Activated T-helper 1 cell treated with anti-CD3 and anti-CD28 coated beads, Interleukin-2, amount 50 U/mL, for 16 hours (primary cell): ENCODE measurements at regions not wholly inside any gene's neighbourhood (a gene's known extent, or its start where the extent isn't known, plus 50 kb on each side); places are given as distances from the start of the nearest gene placed in this dataset.

ENCODE experiments used
- DNase-seq, 2 donors: peaks; one replicate each; pipeline ENCODE4 v3.0.0-alpha.2; 2020; ENCODE audit warnings: low read depth in 1 of 2, low spot score in 1 of 2

- no peak for DNase-seq
These were observed 325.2 kb downstream of the MN1 start for GRCh38 chr22:27476318-27476717.

- no peak for DNase-seq
These were observed 324.8 kb downstream of the MN1 start for GRCh38 chr22:27476729-27477128.

DNA sequence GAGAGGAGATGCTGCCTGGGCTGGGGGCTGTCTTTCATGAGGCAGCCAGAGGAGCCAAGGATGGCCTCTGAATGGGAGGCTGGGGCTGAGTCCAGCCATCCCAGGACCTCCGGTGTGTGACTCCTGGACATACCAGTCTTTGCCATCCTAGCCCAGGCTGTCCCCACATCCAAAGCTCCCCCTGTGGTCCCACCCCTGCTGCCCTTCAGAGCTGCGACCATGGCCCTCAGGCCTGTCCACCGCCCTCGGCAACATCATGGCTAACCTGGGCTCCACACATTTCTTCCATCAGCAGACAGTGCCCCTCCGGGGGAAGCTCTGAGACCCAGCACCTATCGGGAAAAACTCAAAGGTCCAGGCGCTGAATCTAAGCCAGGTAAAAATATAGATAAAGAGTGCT is 324.4 kb downstream of the MN1 start:
- DNase-seq, result no peak

DNA sequence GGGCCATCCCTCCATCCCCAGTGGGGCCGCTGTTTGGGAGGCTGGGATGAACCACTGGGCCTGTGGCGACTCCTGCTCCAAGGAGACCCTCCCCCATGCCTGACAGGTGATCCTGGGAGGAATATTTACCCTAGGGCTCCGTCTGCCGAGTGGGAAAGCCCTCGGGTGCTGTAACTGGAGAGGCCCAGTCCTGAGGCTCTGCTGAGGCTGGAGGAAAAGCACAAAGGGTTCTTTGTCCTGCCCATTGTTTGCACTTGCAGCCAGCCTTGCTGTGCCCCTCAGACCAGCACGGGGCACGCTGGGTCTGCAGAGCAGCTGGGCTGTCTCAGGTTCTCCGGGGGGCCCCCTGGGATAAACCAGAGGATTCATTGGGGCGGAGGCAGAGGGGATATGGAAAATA is 321.1 kb downstream of the MN1 start:
- DNase-seq, result no peak

DNA sequence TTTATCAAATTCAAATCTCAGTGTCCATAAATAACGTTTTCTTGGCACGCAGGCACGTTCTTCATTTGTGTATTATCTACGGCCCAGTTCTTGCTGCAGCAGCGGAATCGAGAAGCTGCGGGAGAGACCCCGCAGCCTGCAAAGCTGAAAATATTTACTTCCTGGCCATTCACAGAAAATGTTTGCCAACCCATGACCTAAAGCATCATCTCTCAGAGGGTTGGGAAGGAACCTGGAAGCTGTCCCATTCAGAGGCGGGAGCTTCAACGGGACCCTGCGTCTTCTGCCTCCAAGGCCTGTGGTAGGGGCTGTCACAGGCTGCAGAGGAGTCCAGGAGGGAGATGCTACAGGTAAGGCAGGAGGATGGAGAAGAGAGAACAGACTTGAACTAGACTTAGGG is 319.2 kb downstream of the MN1 start:
- no peak for DNase-seq

DNA sequence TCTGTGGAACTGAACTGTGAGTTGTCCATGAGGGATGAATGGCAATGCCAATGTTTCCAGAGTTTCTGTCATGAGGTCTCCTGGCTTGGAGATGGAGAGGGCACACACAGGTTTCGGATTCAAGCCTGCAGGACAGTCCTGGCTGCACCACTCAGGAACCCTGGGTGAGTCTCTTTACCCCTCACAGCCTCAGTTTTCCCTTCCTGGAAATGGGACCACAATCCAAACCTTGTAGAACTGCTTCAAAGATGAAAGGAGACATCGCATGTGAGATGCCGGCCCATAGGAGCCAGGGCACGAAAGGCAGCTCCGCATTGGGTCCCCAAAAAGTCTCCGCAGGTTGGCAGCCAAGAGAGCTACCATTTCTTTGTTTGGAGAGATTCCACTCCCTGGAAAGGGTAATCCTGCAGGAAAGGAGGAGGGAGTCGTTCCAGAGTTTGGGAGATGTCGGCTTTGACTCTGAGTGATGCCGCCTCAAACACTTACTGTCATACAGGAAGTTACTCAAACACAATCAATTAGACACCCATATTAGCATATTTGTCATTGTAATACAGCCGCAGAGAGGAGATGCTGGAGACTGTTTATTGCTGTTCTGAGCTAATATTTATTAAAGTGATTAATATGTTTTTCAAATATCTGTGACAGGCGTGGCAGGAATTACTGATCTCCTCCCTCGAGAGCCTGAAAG is 318.3 kb downstream of the MN1 start:
- DNase-seq, result no peak

- no peak for DNase-seq
These were observed 315.7 kb downstream of the MN1 start for GRCh38 chr22:27485842-27486241.

DNA sequence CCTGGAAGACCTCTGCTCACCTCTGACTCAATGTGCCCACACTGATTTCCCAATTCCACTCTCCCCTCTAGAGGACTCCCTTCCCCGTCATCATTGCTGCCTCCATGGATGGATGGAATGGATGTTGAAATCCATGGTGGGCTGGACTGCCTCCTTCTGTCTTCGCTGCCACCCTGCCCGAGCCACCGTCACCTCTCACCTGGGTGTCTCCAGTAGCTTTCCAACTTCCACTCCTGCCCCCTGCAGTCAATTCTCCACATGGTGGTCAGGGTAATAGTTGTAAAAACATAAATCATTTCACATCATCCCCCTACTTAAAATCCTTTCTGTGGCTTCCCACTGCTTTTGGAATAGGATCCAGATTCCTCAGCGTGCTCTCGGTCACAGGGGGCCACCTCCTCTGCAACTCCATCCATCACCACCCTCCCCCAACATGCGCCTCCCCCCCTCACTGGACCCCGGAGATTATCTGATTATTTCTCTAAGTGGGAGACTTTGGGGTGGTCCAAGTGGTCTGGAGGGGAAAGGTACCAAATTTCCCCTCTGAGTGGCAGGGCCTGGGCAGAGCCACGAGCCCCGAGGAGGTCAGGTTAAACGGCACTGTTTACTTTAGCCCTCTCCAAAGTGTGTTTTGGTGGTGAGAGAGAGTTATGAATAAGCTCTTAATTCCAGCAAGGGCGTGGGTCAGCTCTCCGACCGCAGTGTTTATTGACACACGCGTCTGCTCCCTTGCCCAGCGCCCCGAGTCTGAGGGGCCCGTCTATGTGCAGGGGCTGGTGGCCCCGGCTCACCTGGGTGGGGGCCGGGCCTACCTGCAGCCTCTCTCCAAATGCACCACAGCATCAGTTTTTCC is 313.7 kb downstream of the MN1 start:
- DNase-seq, result no peak

GRCh38 chr22:27488456-27489177 is 312.9 kb downstream of the MN1 start:
- no peak for DNase-seq

DNA sequence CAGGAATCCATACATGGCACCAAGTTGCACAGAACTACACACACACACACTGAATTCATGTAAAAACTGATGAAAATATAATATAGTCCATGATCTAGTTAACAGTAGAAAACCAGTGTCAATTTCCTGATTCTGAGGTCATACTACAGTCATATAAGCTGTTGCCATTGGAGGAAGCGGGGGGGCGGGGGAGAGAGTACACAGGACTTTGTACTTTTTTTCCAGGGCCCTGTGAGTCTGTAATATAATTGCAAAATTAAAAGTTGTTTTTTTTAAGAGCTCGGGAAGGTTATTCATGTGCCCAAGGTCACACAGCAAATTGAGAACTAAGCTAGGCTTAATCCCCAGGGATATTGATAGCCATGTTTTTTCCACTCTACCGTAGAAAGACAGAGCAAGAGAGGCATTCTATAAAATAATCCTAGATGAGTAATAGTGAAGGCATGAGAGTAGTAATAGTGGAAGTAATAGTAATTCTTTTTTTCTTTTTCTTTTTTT is 312.3 kb downstream of the MN1 start:
- no peak for DNase-seq

- no peak for DNase-seq
These were observed 311.5 kb downstream of the MN1 start for GRCh38 chr22:27490080-27490479.

DNA sequence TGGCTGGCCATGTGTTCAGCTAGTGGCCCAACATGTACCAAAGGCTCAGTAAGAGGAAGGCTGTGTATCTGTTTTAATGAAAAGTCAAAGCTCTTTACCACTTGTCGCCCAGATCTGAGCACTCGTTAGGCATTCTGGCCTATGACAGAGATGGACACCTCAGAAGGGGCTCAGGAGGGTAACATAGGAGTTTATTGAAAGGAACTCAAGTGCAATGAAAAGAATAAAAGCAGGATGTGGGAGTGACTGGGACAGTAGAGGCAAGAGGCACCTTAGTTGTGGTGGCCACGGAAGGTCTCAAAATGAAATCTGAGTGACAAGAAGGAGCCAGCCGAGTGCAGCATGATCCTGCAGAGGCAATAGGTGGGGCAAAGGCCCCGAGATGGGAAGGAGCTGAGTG is 309.7 kb downstream of the MN1 start:
- no peak for DNase-seq

- DNase-seq, result no peak
These were observed 308.9 kb downstream of the MN1 start for GRCh38 chr22:27492566-27493201.

DNA sequence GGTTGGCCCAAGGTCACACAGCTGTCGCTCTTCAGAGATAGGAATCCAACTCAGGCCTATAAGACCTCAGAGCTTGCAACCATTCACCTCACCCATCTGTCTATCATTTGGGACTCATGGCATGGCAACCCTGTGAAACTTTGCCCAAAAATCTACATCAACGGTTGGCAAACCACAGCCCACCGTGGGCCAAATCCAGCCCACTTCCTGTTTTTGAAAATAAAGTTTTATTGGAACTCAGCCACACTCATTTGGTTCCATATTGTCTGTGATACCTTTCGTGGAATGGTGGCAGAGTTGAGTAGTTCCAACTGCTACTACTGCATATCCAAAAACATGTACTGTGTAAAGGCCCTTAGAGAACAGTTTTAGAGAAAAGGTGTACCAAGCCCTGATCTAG is 307.8 kb downstream of the MN1 start:
- DNase-seq, result no peak

DNA sequence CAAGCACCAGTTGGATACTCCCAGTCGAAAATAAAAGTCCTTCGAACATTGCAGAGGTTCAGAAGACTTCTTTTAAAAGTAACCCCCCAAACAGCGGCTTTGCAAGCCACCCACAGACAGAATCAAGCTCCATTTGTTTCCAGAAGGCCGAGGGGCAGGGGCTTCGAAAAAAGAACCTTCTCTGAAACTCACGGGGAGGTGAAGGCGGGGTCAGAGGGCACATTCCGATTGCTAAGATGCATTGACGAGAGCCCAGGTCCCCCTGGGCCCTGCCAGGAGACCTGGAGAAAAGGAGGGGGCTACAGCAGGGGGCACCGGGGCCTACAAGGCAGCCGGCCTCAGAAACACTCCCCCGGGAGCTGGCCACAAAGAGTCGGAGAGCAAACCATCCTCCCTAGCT is 306.8 kb downstream of the MN1 start:
- no peak for DNase-seq

GRCh38 chr22:27495325-27495724 is 306.2 kb downstream of the MN1 start:
- no peak for DNase-seq

- no peak for DNase-seq
These were observed 302.4 kb downstream of the MN1 start for GRCh38 chr22:27499121-27499520.

DNA sequence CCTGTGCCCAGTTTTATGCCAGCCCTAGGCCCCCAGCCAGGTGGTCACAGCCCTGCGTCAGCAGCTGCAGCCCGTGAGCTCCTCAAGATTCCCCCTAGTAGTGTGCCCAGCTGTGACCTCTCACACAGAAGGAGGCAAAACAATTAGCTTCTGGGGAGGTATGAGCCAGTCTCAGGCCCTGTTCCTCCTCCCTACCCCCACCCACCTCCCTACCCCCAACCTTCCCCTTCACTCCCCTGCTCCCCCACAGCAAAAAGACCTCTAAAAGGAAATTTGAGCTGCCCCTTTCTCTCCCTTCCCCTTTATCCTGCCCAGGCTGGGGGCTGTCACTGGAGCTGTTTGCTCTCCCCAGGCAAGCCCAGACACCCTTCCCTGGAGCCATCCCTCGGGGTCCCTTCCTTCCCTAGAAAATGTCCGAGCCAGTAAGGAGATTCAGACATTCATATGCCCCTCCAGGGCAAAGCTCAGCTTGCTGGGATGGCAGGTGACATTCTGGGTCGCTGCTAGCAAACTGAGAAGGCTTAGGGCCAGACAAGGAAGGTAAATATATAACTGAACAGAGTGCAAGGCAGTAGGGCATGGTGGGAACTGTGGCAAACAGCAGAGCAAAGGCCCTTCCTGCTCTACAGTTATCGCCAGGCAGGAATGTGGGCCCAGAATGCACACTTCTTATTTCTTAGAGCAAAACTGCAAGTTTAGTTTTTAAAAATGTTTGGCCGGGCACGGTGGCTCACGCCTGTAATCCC is 300.2 kb downstream of the MN1 start:
- no peak for DNase-seq

DNA sequence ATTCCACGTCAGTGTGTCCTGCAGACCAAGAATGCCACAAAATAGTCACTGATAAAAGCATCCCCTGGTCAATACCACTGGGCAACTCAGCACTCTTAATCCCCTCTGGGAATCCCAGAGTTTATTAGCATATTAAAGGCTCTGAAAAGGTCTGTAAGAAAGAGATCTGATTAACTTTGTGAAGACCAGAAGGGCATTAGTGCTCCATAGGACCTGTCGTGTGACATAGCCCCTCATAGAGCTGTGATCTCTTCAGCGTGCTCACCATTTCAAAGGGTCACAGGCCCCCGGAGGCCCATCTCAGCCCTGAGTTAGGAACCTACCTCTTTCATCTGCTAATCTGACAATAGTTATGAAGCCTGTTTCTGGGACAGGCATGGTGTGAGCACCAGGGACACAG is 299.2 kb downstream of the MN1 start:
- DNase-seq, result no peak

DNA sequence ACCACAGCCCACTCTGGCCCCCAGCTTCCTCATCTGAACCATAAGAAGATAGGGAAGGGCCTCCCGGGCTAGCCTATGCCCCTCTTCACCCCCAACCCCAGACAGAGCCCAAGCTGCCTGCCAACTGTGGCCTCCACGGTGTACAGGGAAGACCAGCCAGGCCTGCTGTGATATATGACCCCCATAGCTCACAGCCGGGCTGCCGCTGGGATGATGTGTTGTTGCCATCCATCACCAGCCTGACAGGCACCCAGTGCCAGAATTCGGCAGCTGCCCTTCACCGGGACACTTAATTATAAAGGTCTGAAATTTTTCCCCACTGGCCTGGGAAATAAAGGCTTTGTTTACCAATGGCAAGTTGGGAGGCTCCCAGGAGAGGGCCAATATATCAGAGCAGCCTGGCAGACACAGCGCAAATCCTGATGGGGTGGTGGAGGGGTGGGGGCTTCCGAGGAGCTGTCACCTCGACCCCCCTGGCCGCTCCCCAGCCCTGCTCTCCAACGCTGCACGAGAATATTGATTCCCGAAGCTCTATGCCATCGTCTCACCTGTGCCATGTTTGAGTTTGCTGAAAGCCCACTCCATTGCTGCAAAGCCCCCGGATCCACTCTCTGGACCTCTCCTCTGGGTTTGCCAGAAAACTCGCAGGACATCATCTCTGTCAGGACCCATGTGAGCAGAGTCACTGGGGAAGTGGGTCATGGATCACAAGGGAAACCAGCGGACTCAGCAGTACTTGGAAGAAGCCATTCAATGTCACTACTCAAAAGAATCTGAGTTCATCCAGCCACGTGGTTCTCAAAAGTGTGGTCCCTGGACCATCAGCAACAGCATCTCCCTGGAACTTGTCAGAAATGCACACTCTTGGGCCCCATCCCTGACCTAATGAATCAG is 296.9 kb downstream of the MN1 start:
- no peak for DNase-seq
